H1 (cell line): ENCODE measurements at regions not wholly inside any gene's neighbourhood (a gene's known extent, or its start where the extent isn't known, plus 50 kb on each side); places are given as distances from the start of the nearest gene placed in this dataset.

Experiments
- BCL11A ChIP-seq, 2 experiments: IDR thresholded peaks; one replicate each; pipeline ENCODE4 v1.6.1; 2011; ENCODE audit warnings: low read depth in 2 of 2, low read length in 2 of 2, mild to moderate bottlenecking in 2 of 2
- FOSL1 ChIP-seq: IDR thresholded peaks from 2 replicates; pipeline ENCODE4 v1.6.1; 2011; ENCODE audit warnings: mild to moderate bottlenecking, low read depth, low read length, moderate library complexity; ENCODE audit not compliant: insufficient read depth
- HDAC6 ChIP-seq: IDR thresholded peaks from one replicate; pipeline ENCODE4 v1.7.1; 2012; ENCODE audit warnings: low read depth, mild to moderate bottlenecking, inconsistent platforms, low read length, moderate library complexity
- POLR2A ChIP-seq, 2 experiments: IDR thresholded peaks; 1 replicate in 1 of 2; 2 replicates in 1 of 2; pipeline ENCODE4 v1.6.1; 2011; ENCODE audit warnings: low read depth in 2 of 2, low read length in 2 of 2, mild to moderate bottlenecking in 2 of 2; ENCODE audit errors: control extremely low read depth in 1 of 2
- POLR2AphosphoS5 ChIP-seq: IDR thresholded peaks from 2 replicates; pipeline ENCODE4 v1.6.1; 2011; ENCODE audit warnings: low read depth, low read length
- SP1 ChIP-seq: IDR thresholded peaks from 2 replicates; pipeline ENCODE4 v1.6.1; 2011; ENCODE audit warnings: low read depth, low read length
- ZNF274 ChIP-seq: IDR thresholded peaks from 2 replicates; pipeline ENCODE4 v1.7.0; 2012; ENCODE audit warnings: low read length, borderline replicate concordance; ENCODE audit errors: extremely low read depth
- TF ChIP-seq, protein P1 (sequence below): IDR thresholded peaks from 2 replicates; pipeline ENCODE4 v1.6.1; 2012; ENCODE audit warnings: inconsistent platforms
- TF ChIP-seq, protein P2 (sequence below), 3 experiments: IDR thresholded peaks; 1 replicate in 2 of 3; 2 replicates in 1 of 3; pipeline versions ENCODE4 v1.5.1 to v1.6.1; 2011; ENCODE audit warnings: low read length in 3 of 3, mild to moderate bottlenecking in 3 of 3, inconsistent platforms in 2 of 3, low read depth in 1 of 3, moderate library complexity in 1 of 3; ENCODE audit not compliant: insufficient read depth in 1 of 3; ENCODE audit errors: control extremely low read depth in 1 of 3

DNA sequence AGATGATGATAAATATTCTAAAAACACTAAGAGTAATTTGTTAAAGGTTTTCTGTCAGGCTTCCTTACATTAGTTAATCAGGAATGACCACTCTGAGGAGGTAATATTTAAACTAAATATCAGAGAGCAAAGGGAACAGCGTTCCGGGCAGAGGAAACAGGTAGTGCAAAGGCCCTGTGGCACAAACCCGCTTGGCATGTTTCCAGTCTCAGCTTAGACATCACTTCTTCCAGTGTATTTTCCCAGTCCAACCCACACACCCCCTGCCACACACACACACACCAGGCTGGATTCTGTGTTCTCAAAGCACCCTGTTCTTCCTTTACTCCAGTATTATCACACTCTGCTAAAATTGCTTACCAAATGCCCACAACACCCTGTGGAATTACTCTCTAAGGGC, 247.1 kb downstream of the RPS29 start:
- TF ChIP-seq, protein P1, sequence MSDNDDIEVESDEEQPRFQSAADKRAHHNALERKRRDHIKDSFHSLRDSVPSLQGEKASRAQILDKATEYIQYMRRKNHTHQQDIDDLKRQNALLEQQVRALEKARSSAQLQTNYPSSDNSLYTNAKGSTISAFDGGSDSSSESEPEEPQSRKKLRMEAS = no peak
- no peak for TF ChIP-seq HDAC6
- no peak for TF ChIP-seq SP1
- no peak for TF ChIP-seq BCL11A (IDR thresholded peaks at IDR 0.05; ENCODE audit: low read depth in 2 of 2, low read length in 2 of 2)
- no peak for TF ChIP-seq FOSL1
- no peak for TF ChIP-seq ZNF274
- TF ChIP-seq, protein P2, sequence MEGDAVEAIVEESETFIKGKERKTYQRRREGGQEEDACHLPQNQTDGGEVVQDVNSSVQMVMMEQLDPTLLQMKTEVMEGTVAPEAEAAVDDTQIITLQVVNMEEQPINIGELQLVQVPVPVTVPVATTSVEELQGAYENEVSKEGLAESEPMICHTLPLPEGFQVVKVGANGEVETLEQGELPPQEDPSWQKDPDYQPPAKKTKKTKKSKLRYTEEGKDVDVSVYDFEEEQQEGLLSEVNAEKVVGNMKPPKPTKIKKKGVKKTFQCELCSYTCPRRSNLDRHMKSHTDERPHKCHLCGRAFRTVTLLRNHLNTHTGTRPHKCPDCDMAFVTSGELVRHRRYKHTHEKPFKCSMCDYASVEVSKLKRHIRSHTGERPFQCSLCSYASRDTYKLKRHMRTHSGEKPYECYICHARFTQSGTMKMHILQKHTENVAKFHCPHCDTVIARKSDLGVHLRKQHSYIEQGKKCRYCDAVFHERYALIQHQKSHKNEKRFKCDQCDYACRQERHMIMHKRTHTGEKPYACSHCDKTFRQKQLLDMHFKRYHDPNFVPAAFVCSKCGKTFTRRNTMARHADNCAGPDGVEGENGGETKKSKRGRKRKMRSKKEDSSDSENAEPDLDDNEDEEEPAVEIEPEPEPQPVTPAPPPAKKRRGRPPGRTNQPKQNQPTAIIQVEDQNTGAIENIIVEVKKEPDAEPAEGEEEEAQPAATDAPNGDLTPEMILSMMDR (IDR thresholded peaks at IDR 0.05; ENCODE audit: control extremely low read depth in 1 of 3, insufficient read depth in 1 of 3, low read depth in 1 of 3, low read length in 3 of 3) = no peak
- TF ChIP-seq POLR2A (IDR thresholded peaks at IDR 0.05; ENCODE audit: control extremely low read depth in 1 of 2, low read depth in 2 of 2, low read length in 2 of 2) = no peak
- TF ChIP-seq POLR2AphosphoS5 = no peak
